ENCODE measurements at regions not wholly inside any gene's neighbourhood (a gene's known extent, or its start where the extent isn't known, plus 50 kb on each side); places are given as distances from the start of the nearest gene placed in this dataset.

GRCh38 chr12:131353826-131354225, 357.1 kb upstream of the SFSWAP start:
- H2AK5ac ChIP-seq (ENCODE audit: low read length) = no peak overlapping the region
- DNase-seq = no peak
- no peaks in the 10 kb centered on the region for H3K79me1 ChIP-seq (ENCODE audit: low read length)
- H3K4ac ChIP-seq (ENCODE audit: low read depth, low read length) = no peak overlapping the region
- no peak overlapping the region for H4K8ac ChIP-seq (ENCODE audit: low read depth, low read length)
- no peak overlapping the region for H3K4me2 ChIP-seq (ENCODE audit: low read length)
- H3K18ac ChIP-seq (ENCODE audit: low read length) = no peak overlapping the region
- H3K23ac ChIP-seq (ENCODE audit: low read length) = no peak overlapping the region
- no peak overlapping the region for H3K4me3 ChIP-seq (ENCODE audit: low read length)
- H2BK5ac ChIP-seq (ENCODE audit: low read length) = no peak overlapping the region
- no peak overlapping the region for H2BK120ac ChIP-seq (ENCODE audit: low read depth, low read length)
- no peaks in the 10 kb centered on the region for H3K36me3 ChIP-seq (ENCODE audit: control insufficient read depth, insufficient read depth, low read length)
- no peak overlapping the region for H3K27ac ChIP-seq (ENCODE audit: low read depth, low read length)
- H3K56ac ChIP-seq (ENCODE audit: low read length) = no peak overlapping the region
- no peak overlapping the region for H3K9ac ChIP-seq (ENCODE audit: low read length)
- WGBS (ENCODE audit: extremely low coverage, insufficient coverage, low lambda C conversion rate) = no CpG with 5 or more reads among the region's 6 CpGs
- H3K79me2 ChIP-seq (ENCODE audit: control insufficient read depth, insufficient read depth, low read length) = no peaks in the 10 kb centered on the region
- H4K5ac ChIP-seq (ENCODE audit: low read length) = no peak overlapping the region
- no peaks in the 10 kb centered on the region for H3K27me3 ChIP-seq (ENCODE audit: insufficient read depth, low read length, poor library complexity)
- H2BK15ac ChIP-seq (replicated peaks; ENCODE audit: low read depth) = no peak overlapping the region
- H3K4me1 ChIP-seq (ENCODE audit: control insufficient read depth, low read depth, low read length) = no peaks in the 10 kb centered on the region

GRCh38 chr12:131355361-131356245, 355.3 kb upstream of the SFSWAP start:
- no peaks in the 10 kb centered on the region for H3K79me1 ChIP-seq (ENCODE audit: low read length)
- H4K8ac ChIP-seq (ENCODE audit: low read depth, low read length) = no peak overlapping the region
- H3K27me3 ChIP-seq (ENCODE audit: insufficient read depth, low read length, poor library complexity) = no peaks in the 10 kb centered on the region
- no peaks in the 10 kb centered on the region for H3K79me2 ChIP-seq (ENCODE audit: control insufficient read depth, insufficient read depth, low read length)
- H2BK15ac ChIP-seq (replicated peaks; ENCODE audit: low read depth) = no peak overlapping the region
- H3K4me1 ChIP-seq (ENCODE audit: control insufficient read depth, low read depth, low read length) = no peaks in the 10 kb centered on the region
- no peak overlapping the region for H2BK120ac ChIP-seq (ENCODE audit: low read depth, low read length)
- H2AK5ac ChIP-seq (ENCODE audit: low read length) = no peak overlapping the region
- H3K23ac ChIP-seq (ENCODE audit: low read length) = no peak overlapping the region
- no peak overlapping the region for H4K5ac ChIP-seq (ENCODE audit: low read length)
- no CpG with 5 or more reads among the region's 29 CpGs for WGBS (ENCODE audit: extremely low coverage, insufficient coverage, low lambda C conversion rate)
- H3K4me2 ChIP-seq (ENCODE audit: low read length) = no peak overlapping the region
- no peaks in the 10 kb centered on the region for H3K36me3 ChIP-seq (ENCODE audit: control insufficient read depth, insufficient read depth, low read length)
- no peak overlapping the region for H3K18ac ChIP-seq (ENCODE audit: low read length)
- H3K56ac ChIP-seq (ENCODE audit: low read length) = no peak overlapping the region
- DNase-seq = no peak
- H3K4me3 ChIP-seq (ENCODE audit: low read length) = no peak overlapping the region
- no peak overlapping the region for H3K4ac ChIP-seq (ENCODE audit: low read depth, low read length)
- no peak overlapping the region for H3K27ac ChIP-seq (ENCODE audit: low read depth, low read length)
- no peak overlapping the region for H2BK5ac ChIP-seq (ENCODE audit: low read length)
- H3K9ac ChIP-seq (ENCODE audit: low read length) = no peak overlapping the region

- H3K18ac ChIP-seq (ENCODE audit: low read length) = no peak overlapping the region
- H3K4me1 ChIP-seq (ENCODE audit: control insufficient read depth, low read depth, low read length) = no peaks in the 10 kb centered on the region
- no peaks in the 10 kb centered on the region for H3K79me2 ChIP-seq (ENCODE audit: control insufficient read depth, insufficient read depth, low read length)
- H3K79me1 ChIP-seq (ENCODE audit: low read length) = no peaks in the 10 kb centered on the region
- H3K27me3 ChIP-seq (ENCODE audit: insufficient read depth, low read length, poor library complexity) = no peaks in the 10 kb centered on the region
- H2AK5ac ChIP-seq (ENCODE audit: low read length) = no peak overlapping the region
- no peak overlapping the region for H3K23ac ChIP-seq (ENCODE audit: low read length)
- no peak overlapping the region for H2BK5ac ChIP-seq (ENCODE audit: low read length)
- H4K5ac ChIP-seq (ENCODE audit: low read length) = no peak overlapping the region
- no peaks in the 10 kb centered on the region for H3K36me3 ChIP-seq (ENCODE audit: control insufficient read depth, insufficient read depth, low read length)
- H3K9ac ChIP-seq (ENCODE audit: low read length) = no peak overlapping the region
- H3K27ac ChIP-seq (ENCODE audit: low read depth, low read length) = no peak overlapping the region
- H3K4me2 ChIP-seq (ENCODE audit: low read length) = no peak overlapping the region
- H3K4ac ChIP-seq (ENCODE audit: low read depth, low read length) = no peak overlapping the region
- H3K4me3 ChIP-seq (ENCODE audit: low read length) = no peak overlapping the region
- no peak overlapping the region for H2BK120ac ChIP-seq (ENCODE audit: low read depth, low read length)
- no peak overlapping the region for H4K8ac ChIP-seq (ENCODE audit: low read depth, low read length)
- no CpG with 5 or more reads among the region's 18 CpGs for WGBS (ENCODE audit: extremely low coverage, insufficient coverage, low lambda C conversion rate)
- H3K56ac ChIP-seq (ENCODE audit: low read length) = no peak overlapping the region
- no peak for DNase-seq
- no peak overlapping the region for H2BK15ac ChIP-seq (replicated peaks; ENCODE audit: low read depth)
These were observed 354.3 kb upstream of the SFSWAP start for GRCh38 chr12:131356485-131357184.

DNA sequence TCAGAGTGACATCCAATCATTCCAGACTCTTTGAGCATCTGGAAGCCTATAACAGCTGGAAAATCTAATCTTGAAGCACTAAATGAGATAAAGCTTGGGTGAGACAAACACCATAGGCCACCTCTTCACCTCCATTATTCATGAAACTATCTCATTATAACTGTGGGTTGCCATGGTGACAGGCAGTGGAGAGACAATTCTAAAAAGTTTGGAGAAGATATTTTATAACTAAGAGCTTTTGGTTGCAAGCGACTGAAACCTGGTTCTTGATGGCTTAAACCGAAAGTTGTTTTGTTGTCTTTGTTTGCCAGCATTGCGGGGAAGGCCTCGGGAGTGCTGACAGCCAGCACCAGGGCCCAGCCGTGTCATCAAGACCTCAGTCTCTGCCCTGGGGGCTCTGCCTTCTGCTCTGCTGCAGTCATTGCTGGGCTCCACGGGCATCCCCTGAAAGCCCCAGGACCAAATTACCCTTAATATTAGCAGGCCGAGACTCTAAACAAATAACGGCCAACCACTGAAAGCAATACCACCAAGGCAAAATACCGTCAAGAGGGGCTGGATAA, 353.6 kb upstream of the SFSWAP start:
- Histone ChIP-seq H2AK5ac (ENCODE audit: low read length) (no peak overlapping the region), H2BK15ac (replicated peaks; ENCODE audit: low read depth) (no peak overlapping the region), H3K23ac (ENCODE audit: low read length) (no peak overlapping the region), H3K4me3 (ENCODE audit: low read length) (no peak overlapping the region), H3K27me3 (ENCODE audit: insufficient read depth, low read length, poor library complexity) (no peaks in the 10 kb centered on the region), H3K4ac (ENCODE audit: low read depth, low read length) (no peak overlapping the region), H3K4me1 (ENCODE audit: control insufficient read depth, low read depth, low read length) (no peaks in the 10 kb centered on the region), H3K79me1 (ENCODE audit: low read length) (no peaks in the 10 kb centered on the region), H3K79me2 (ENCODE audit: control insufficient read depth, insufficient read depth, low read length) (no peaks in the 10 kb centered on the region), H3K9ac (ENCODE audit: low read length) (no peak overlapping the region), H3K27ac (ENCODE audit: low read depth, low read length) (no peak overlapping the region), H3K18ac (ENCODE audit: low read length) (no peak overlapping the region), H2BK5ac (ENCODE audit: low read length) (no peak overlapping the region), H4K5ac (ENCODE audit: low read length) (no peak overlapping the region), H4K8ac (ENCODE audit: low read depth, low read length) (no peak overlapping the region), H3K4me2 (ENCODE audit: low read length) (no peak overlapping the region), H3K36me3 (ENCODE audit: control insufficient read depth, insufficient read depth, low read length) (no peaks in the 10 kb centered on the region), H3K56ac (ENCODE audit: low read length) (no peak overlapping the region), H2BK120ac (ENCODE audit: low read depth, low read length) (no peak overlapping the region)
- no CpG with 5 or more reads among the region's 9 CpGs for WGBS (ENCODE audit: extremely low coverage, insufficient coverage, low lambda C conversion rate)
- DNase-seq = peak; percentile 28

- H3K27ac ChIP-seq (ENCODE audit: low read depth, low read length) = no peak overlapping the region
These were observed 353.0 kb upstream of the SFSWAP start for GRCh38 chr12:131357920-131358319.

More at GRCh38 chr12:131357920-131358319, 353.0 kb upstream of the SFSWAP start:
- no peak overlapping the region for H3K9ac ChIP-seq (ENCODE audit: low read length)
- H3K79me1 ChIP-seq (ENCODE audit: low read length) = no peaks in the 10 kb centered on the region
- no peak overlapping the region for H3K4ac ChIP-seq (ENCODE audit: low read depth, low read length)
- no peak overlapping the region for H2AK5ac ChIP-seq (ENCODE audit: low read length)
- no peak overlapping the region for H2BK5ac ChIP-seq (ENCODE audit: low read length)
- H2BK15ac ChIP-seq (replicated peaks; ENCODE audit: low read depth) = no peak overlapping the region
- H2BK120ac ChIP-seq (ENCODE audit: low read depth, low read length) = no peak overlapping the region
- no peaks in the 10 kb centered on the region for H3K79me2 ChIP-seq (ENCODE audit: control insufficient read depth, insufficient read depth, low read length)
- no peak overlapping the region for H3K18ac ChIP-seq (ENCODE audit: low read length)
- no peak overlapping the region for H3K4me3 ChIP-seq (ENCODE audit: low read length)
- H3K36me3 ChIP-seq (ENCODE audit: control insufficient read depth, insufficient read depth, low read length) = no peaks in the 10 kb centered on the region
- no peak overlapping the region for H4K5ac ChIP-seq (ENCODE audit: low read length)
- no peaks in the 10 kb centered on the region for H3K27me3 ChIP-seq (ENCODE audit: insufficient read depth, low read length, poor library complexity)
- H4K8ac ChIP-seq (ENCODE audit: low read depth, low read length) = no peak overlapping the region
- no peak overlapping the region for H3K23ac ChIP-seq (ENCODE audit: low read length)
- no peak overlapping the region for H3K56ac ChIP-seq (ENCODE audit: low read length)
- peak; percentile 57 for DNase-seq
- no peaks in the 10 kb centered on the region for H3K4me1 ChIP-seq (ENCODE audit: control insufficient read depth, low read depth, low read length)
- WGBS (ENCODE audit: extremely low coverage, insufficient coverage, low lambda C conversion rate) = no CpG with 5 or more reads among the region's 3 CpGs
- no peak overlapping the region for H3K4me2 ChIP-seq (ENCODE audit: low read length)

Data from mesendoderm (in vitro differentiated cells).